BE2C (cell line): ENCODE measurements at regions not wholly inside any gene's neighbourhood (a gene's known extent, or its start where the extent isn't known, plus 50 kb on each side); places are given as distances from the start of the nearest gene placed in this dataset.

Source experiments
- DNase-seq: peaks from one replicate; pipeline ENCODE4 v3.0.0-alpha.2; 2020
- H3K27me3 ChIP-seq: fragments of 250-450 bp; sonication (Bioruptor Pico); 2 replicates; pipeline ENCODE4 v1.5.1; 2020; ENCODE audit warnings: mild to moderate bottlenecking
- H3K36me3 ChIP-seq: fragments of 250-450 bp; sonication (Bioruptor Pico); 2 replicates; pipeline ENCODE4 v1.5.1; 2020; ENCODE audit warnings: mild to moderate bottlenecking
- H3K4me1 ChIP-seq: fragments of 250-450 bp; sonication (Bioruptor Pico); 2 replicates; pipeline ENCODE4 v1.5.1; 2020
- H3K4me3 ChIP-seq: 2 replicates; pipeline ENCODE4 v1.5.1; 2011; ENCODE audit warnings: low read depth, low read length
- H3K9me3 ChIP-seq: fragments of 250-450 bp; sonication (Bioruptor Pico); 2 replicates; pipeline ENCODE4 v1.5.1; 2020
- CTCF ChIP-seq: IDR thresholded peaks from 2 replicates; pipeline ENCODE4 v1.5.1; 2012; ENCODE audit warnings: mild to moderate bottlenecking, low read depth, low read length

GRCh38 chr1:234922987-234923386 is 205.7 kb downstream of the TOMM20 start:
- no peak overlapping the region for H3K4me3 ChIP-seq
- H3K27me3 ChIP-seq = no peaks in the 10 kb centered on the region
- no peak for DNase-seq
- H3K4me1 ChIP-seq = no peaks in the 10 kb centered on the region
- H3K9me3 ChIP-seq = no peaks in the 10 kb centered on the region
- no peak for TF ChIP-seq CTCF
- no peaks in the 10 kb centered on the region for H3K36me3 ChIP-seq

DNA sequence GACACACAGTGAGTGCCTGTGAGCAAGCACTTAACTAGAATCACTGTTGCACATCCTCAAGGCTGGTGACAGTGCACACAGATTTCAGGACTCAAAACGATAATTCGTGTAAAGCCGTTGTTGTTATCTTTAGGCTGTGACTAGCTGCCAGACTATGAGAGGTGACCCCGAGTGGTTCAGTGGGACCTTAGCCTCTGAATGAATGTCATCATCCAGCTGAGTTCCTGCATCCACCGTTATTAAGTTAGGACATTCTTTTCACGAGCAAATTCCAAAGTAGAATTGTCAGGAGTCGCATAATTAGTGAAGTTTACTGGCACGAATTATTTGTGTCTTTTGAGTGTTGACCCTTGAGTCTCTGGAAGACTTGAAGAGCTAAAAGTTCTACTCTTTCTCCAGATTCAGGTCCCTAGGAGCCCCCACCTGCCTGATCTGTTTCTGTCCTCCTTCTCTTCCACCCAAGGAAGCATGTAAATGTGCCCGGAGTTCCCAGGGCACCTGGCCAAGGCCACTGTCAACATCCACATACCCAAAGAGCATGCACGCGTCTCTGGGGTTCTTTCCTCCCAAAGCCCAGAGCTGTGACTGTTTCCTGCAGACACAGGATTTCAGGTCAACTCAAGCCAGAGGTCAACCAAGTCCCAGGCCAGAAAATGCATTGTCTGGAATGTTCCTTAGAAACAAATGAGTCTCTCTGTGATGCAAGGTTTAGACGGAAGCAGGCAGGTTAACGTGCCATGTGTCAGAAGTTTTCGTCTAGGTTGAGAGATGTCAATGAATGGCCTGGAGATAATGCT is 207.2 kb downstream of the TOMM20 start:
- no peak for DNase-seq
- no peaks in the 10 kb centered on the region for H3K36me3 ChIP-seq
- H3K4me3 ChIP-seq = no peak overlapping the region
- no peak for TF ChIP-seq CTCF
- no peaks in the 10 kb centered on the region for H3K9me3 ChIP-seq
- no peaks in the 10 kb centered on the region for H3K4me1 ChIP-seq
- H3K27me3 ChIP-seq = no peaks in the 10 kb centered on the region

DNA sequence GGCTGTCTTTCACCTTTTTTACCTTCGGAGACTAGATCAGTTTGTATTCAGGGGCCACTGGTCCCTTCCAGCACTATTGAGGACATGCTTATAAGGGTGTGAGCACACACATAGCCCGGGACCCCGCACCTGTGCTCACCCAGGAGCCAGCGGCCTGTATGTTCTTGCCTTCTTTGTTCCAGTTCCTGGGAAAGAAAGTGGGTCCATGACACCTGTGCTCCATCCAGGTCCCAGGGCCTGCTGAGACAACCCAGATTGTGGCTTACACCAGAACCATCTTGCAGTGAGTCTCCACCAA is 207.8 kb downstream of the TOMM20 start:
- Histone ChIP-seq H3K27me3 (no peaks in the 10 kb centered on the region), H3K4me3 (no peak overlapping the region), H3K4me1 (no peaks in the 10 kb centered on the region), H3K9me3 (no peaks in the 10 kb centered on the region), H3K36me3 (no peaks in the 10 kb centered on the region)
- DNase-seq = no peak
- TF ChIP-seq CTCF = no peak

- H3K4me3 ChIP-seq = no peak overlapping the region
- no peaks in the 10 kb centered on the region for H3K9me3 ChIP-seq
- H3K4me1 ChIP-seq = no peaks in the 10 kb centered on the region
- no peaks in the 10 kb centered on the region for H3K27me3 ChIP-seq
- no peak for TF ChIP-seq CTCF
- no peaks in the 10 kb centered on the region for H3K36me3 ChIP-seq
- no peak for DNase-seq
Observed at GRCh38 chr1:234920136-234920842, 208.3 kb downstream of the TOMM20 start.

GRCh38 chr1:234918961-234919761 is 209.5 kb downstream of the TOMM20 start:
- Histone ChIP-seq H3K9me3 (no peaks in the 10 kb centered on the region), H3K4me3 (no peak overlapping the region), H3K4me1 (no peaks in the 10 kb centered on the region), H3K36me3 (no peaks in the 10 kb centered on the region), H3K27me3 (no peaks in the 10 kb centered on the region)
- no peak for DNase-seq
- TF ChIP-seq CTCF = no peak
